ENCODE measurements at regions not wholly inside any gene's neighbourhood (a gene's known extent, or its start where the extent isn't known, plus 50 kb on each side); places are given as distances from the start of the nearest gene placed in this dataset.

DNA sequence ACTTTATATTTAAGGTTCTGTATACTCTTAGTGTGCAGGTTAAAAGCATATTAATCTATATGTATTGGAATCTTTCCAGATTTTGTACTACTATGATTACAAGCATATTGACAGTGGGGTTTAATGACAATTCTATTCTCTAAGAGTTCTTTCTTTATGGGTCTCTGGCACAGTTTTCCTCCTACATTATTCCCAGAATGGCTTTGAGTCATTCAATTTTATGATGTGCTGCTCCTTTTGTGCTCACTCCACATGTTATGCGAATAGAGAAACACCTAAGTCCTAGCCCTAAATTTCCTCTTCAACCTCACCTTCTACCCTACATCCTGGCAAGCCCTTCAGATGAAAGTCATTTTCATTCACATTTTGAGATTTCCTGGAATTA, 209.9 kb upstream of the DIAPH2 start:
- TF ChIP-seq CHD2 (IDR thresholded peaks at IDR 0.05; ENCODE audit: low read length), result no peak
- TF ChIP-seq RFX5 (IDR thresholded peaks at IDR 0.05; ENCODE audit: borderline replicate concordance, low read depth, low read length), result no peak
- TF ChIP-seq, protein P1, sequence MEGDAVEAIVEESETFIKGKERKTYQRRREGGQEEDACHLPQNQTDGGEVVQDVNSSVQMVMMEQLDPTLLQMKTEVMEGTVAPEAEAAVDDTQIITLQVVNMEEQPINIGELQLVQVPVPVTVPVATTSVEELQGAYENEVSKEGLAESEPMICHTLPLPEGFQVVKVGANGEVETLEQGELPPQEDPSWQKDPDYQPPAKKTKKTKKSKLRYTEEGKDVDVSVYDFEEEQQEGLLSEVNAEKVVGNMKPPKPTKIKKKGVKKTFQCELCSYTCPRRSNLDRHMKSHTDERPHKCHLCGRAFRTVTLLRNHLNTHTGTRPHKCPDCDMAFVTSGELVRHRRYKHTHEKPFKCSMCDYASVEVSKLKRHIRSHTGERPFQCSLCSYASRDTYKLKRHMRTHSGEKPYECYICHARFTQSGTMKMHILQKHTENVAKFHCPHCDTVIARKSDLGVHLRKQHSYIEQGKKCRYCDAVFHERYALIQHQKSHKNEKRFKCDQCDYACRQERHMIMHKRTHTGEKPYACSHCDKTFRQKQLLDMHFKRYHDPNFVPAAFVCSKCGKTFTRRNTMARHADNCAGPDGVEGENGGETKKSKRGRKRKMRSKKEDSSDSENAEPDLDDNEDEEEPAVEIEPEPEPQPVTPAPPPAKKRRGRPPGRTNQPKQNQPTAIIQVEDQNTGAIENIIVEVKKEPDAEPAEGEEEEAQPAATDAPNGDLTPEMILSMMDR (IDR thresholded peaks at IDR 0.05; ENCODE audit: control extremely low read depth in 1 of 3, insufficient read depth in 1 of 3, low read depth in 1 of 3, low read length in 3 of 3), result no peak
- no peak for TF ChIP-seq JUND (IDR thresholded peaks at IDR 0.05; ENCODE audit: low read length)
- TF ChIP-seq RNF2 (IDR thresholded peaks at IDR 0.05; ENCODE audit: borderline replicate concordance, low read depth, low read length, missing control alignments, poor library complexity, severe bottlenecking), result no peak
- TF ChIP-seq TBP (IDR thresholded peaks at IDR 0.05; ENCODE audit: low read depth, low read length), result no peak
